Effector memory CD8-positive, alpha-beta T cell (primary cell): ENCODE measurements at regions not wholly inside any gene's neighbourhood (a gene's known extent, or its start where the extent isn't known, plus 50 kb on each side); places are given as distances from the start of the nearest gene placed in this dataset.

Experiments used
- ATAC-seq: fragments of 150-1000 bp; cut with Tn5 transposase; replicated peaks from 2 replicates; pipeline ENCODE4 v1.10.0; 2021; ENCODE audit warnings: mild to moderate bottlenecking, moderate library complexity
- DNase-seq, 3 experiments: peaks; one replicate each; pipeline ENCODE4 v3.0.0; 2021
- H3K27ac Mint-ChIP-seq, 2 donors: one replicate each; pipeline ENCODE4 v1.8.0; 2022; ENCODE audit warnings: mild to moderate bottlenecking in 2 of 2, mixed read lengths in 2 of 2, moderate library complexity in 2 of 2
- H3K27me3 Mint-ChIP-seq, 2 donors: one replicate each; pipeline ENCODE4 v1.8.0; 2022; ENCODE audit warnings: mixed read lengths in 2 of 2
- H3K36me3 Mint-ChIP-seq: one replicate; pipeline ENCODE4 v1.8.0; 2022; ENCODE audit warnings: mild to moderate bottlenecking, moderate library complexity, mixed read lengths; ENCODE audit not compliant: insufficient read depth
- H3K4me1 Mint-ChIP-seq, 2 donors: one replicate each; pipeline ENCODE4 v1.8.0; 2022; ENCODE audit warnings: low read depth in 2 of 2, mixed read lengths in 2 of 2
- H3K4me3 Mint-ChIP-seq, 2 donors: one replicate each; pipeline ENCODE4 v1.8.0; 2022; ENCODE audit warnings: mild to moderate bottlenecking in 2 of 2, mixed read lengths in 2 of 2, moderate library complexity in 2 of 2
- H3K9me3 Mint-ChIP-seq, 2 donors: one replicate each; pipeline ENCODE4 v1.8.0; 2022; ENCODE audit warnings: mixed read lengths in 2 of 2

- Mint-ChIP-seq H3K4me3 (no peak overlapping the region), H3K9me3 (peaks cover 0 to 7% of the 10 kb centered on the region in 2 donors), H3K27ac (no peak overlapping the region), H3K27me3 (no peaks in the 10 kb centered on the region), H3K4me1 (no peaks in the 10 kb centered on the region), H3K36me3 (no peaks in the 10 kb centered on the region)
- ATAC-seq (no peak), DNase-seq (no peak)
These were observed 127.5 kb upstream of the ADAMTS5 start for GRCh38 chr21:27094184-27094948.

- no peaks in the 10 kb centered on the region for H3K4me1 Mint-ChIP-seq
- H3K27ac Mint-ChIP-seq = no peak overlapping the region
- H3K9me3 Mint-ChIP-seq = peaks cover 0 to 4% of the 10 kb centered on the region in 2 donors
- H3K27me3 Mint-ChIP-seq = no peaks in the 10 kb centered on the region
- H3K36me3 Mint-ChIP-seq = no peaks in the 10 kb centered on the region
- ATAC-seq (no peak), DNase-seq (no peak)
- H3K4me3 Mint-ChIP-seq = no peak overlapping the region
These were observed 119.7 kb upstream of the ADAMTS5 start for GRCh38 chr21:27086630-27087029.

- no peak overlapping the region for H3K27ac Mint-ChIP-seq
- no peaks in the 10 kb centered on the region for H3K27me3 Mint-ChIP-seq
- no peaks in the 10 kb centered on the region for H3K36me3 Mint-ChIP-seq
- ATAC-seq (no peak), DNase-seq (no peak)
- no peaks in the 10 kb centered on the region for H3K4me1 Mint-ChIP-seq
- H3K4me3 Mint-ChIP-seq = no peak overlapping the region
- H3K9me3 Mint-ChIP-seq = peaks cover 0 to 4% of the 10 kb centered on the region in 2 donors
These were observed 119.3 kb upstream of the ADAMTS5 start for GRCh38 chr21:27086186-27086585.

GRCh38 chr21:27085387-27085786 is 118.5 kb upstream of the ADAMTS5 start:
- DNase-seq = no peak
- Mint-ChIP-seq H3K27me3 (no peaks in the 10 kb centered on the region), H3K9me3 (peaks cover 0 to 4% of the 10 kb centered on the region in 2 donors), H3K27ac (no peak overlapping the region), H3K4me1 (no peaks in the 10 kb centered on the region), H3K4me3 (no peak overlapping the region), H3K36me3 (no peaks in the 10 kb centered on the region)
- no peak for ATAC-seq

- Mint-ChIP-seq H3K27ac (no peak overlapping the region), H3K4me3 (no peak overlapping the region), H3K36me3 (no peaks in the 10 kb centered on the region), H3K9me3 (peaks cover 0 to 10% of the 10 kb centered on the region in 2 donors), H3K4me1 (no peaks in the 10 kb centered on the region), H3K27me3 (no peaks in the 10 kb centered on the region)
- ATAC-seq = no peak
- DNase-seq = no peak
These were observed 116.3 kb upstream of the ADAMTS5 start for GRCh38 chr21:27083144-27083543.

GRCh38 chr21:27082431-27083010 is 115.6 kb upstream of the ADAMTS5 start:
- no peaks in the 10 kb centered on the region for H3K36me3 Mint-ChIP-seq
- DNase-seq (no peak), ATAC-seq (no peak)
- no peaks in the 10 kb centered on the region for H3K4me1 Mint-ChIP-seq
- H3K27me3 Mint-ChIP-seq = no peaks in the 10 kb centered on the region
- H3K9me3 Mint-ChIP-seq = peaks cover 0 to 10% of the 10 kb centered on the region in 2 donors
- no peak overlapping the region for H3K4me3 Mint-ChIP-seq
- no peak overlapping the region for H3K27ac Mint-ChIP-seq

GRCh38 chr21:27079636-27080240 is 112.8 kb upstream of the ADAMTS5 start:
- H3K27ac Mint-ChIP-seq = no peak overlapping the region
- no peaks in the 10 kb centered on the region for H3K4me1 Mint-ChIP-seq

GRCh38 chr21:27078915-27079314 is 112.0 kb upstream of the ADAMTS5 start:
- Mint-ChIP-seq H3K4me3 (no peak overlapping the region), H3K27ac (no peak overlapping the region), H3K4me1 (no peaks in the 10 kb centered on the region), H3K36me3 (no peaks in the 10 kb centered on the region), H3K9me3 (peaks cover 0 to 11% of the 10 kb centered on the region in 2 donors), H3K27me3 (no peaks in the 10 kb centered on the region)
- ATAC-seq (no peak), DNase-seq (no peak)

More at GRCh38 chr21:27079636-27080240, 112.8 kb upstream of the ADAMTS5 start:
- H3K27me3 Mint-ChIP-seq = no peaks in the 10 kb centered on the region
- DNase-seq = no peak
- no peak for ATAC-seq
- H3K9me3 Mint-ChIP-seq = peaks cover 0 to 11% of the 10 kb centered on the region in 2 donors
- H3K4me3 Mint-ChIP-seq = no peak overlapping the region
- no peaks in the 10 kb centered on the region for H3K36me3 Mint-ChIP-seq

- Mint-ChIP-seq H3K36me3 (no peaks in the 10 kb centered on the region), H3K4me1 (no peaks in the 10 kb centered on the region), H3K4me3 (no peak overlapping the region), H3K9me3 (peaks cover 0 to 8% of the 10 kb centered on the region in 2 donors), H3K27me3 (no peaks in the 10 kb centered on the region), H3K27ac (no peak overlapping the region)
- DNase-seq = no peak
- ATAC-seq = no peak
These were observed 110.6 kb upstream of the ADAMTS5 start for GRCh38 chr21:27077501-27077900.

- H3K9me3 Mint-ChIP-seq = peaks cover 7 to 11% of the 10 kb centered on the region in 2 donors
- no peaks in the 10 kb centered on the region for H3K4me1 Mint-ChIP-seq
- H3K27ac Mint-ChIP-seq = no peak overlapping the region
- H3K36me3 Mint-ChIP-seq = no peaks in the 10 kb centered on the region
- no peak for ATAC-seq
- DNase-seq = no peak
- no peak overlapping the region for H3K4me3 Mint-ChIP-seq
- H3K27me3 Mint-ChIP-seq = no peaks in the 10 kb centered on the region
These were observed 109.1 kb upstream of the ADAMTS5 start for GRCh38 chr21:27076025-27076424.

GRCh38 chr21:27070861-27071670 is 104.2 kb upstream of the ADAMTS5 start:
- Mint-ChIP-seq H3K36me3 (no peaks in the 10 kb centered on the region), H3K27ac (no peak overlapping the region), H3K27me3 (no peaks in the 10 kb centered on the region), H3K4me1 (no peaks in the 10 kb centered on the region), H3K4me3 (no peak overlapping the region), H3K9me3 (peaks cover 7% of the 10 kb centered on the region in 2 donors)
- no peak for ATAC-seq
- DNase-seq = no peak

GRCh38 chr21:27068811-27069210 is 101.9 kb upstream of the ADAMTS5 start:
- ATAC-seq = no peak
- H3K4me3 Mint-ChIP-seq = no peak overlapping the region
- no peaks in the 10 kb centered on the region for H3K27me3 Mint-ChIP-seq
- DNase-seq = no peak
- peaks cover 7 to 13% of the 10 kb centered on the region in 2 donors for H3K9me3 Mint-ChIP-seq
- no peaks in the 10 kb centered on the region for H3K36me3 Mint-ChIP-seq
- H3K27ac Mint-ChIP-seq = no peak overlapping the region
- H3K4me1 Mint-ChIP-seq = no peaks in the 10 kb centered on the region

GRCh38 chr21:27067226-27067625 is 100.3 kb upstream of the ADAMTS5 start:
- no peaks in the 10 kb centered on the region for H3K27me3 Mint-ChIP-seq
- DNase-seq (no peak), ATAC-seq (no peak)
- no peak overlapping the region for H3K27ac Mint-ChIP-seq
- no peak overlapping the region for H3K4me3 Mint-ChIP-seq
- peaks cover 13 to 18% of the 10 kb centered on the region in 2 donors for H3K9me3 Mint-ChIP-seq
- no peaks in the 10 kb centered on the region for H3K36me3 Mint-ChIP-seq
- no peaks in the 10 kb centered on the region for H3K4me1 Mint-ChIP-seq
